ENCODE measurements at regions not wholly inside any gene's neighbourhood (a gene's known extent, or its start where the extent isn't known, plus 50 kb on each side); places are given as distances from the start of the nearest gene placed in this dataset.

GRCh38 chr18:70384181-70384790, 95.4 kb downstream of the SOCS6 start:
- Histone ChIP-seq H2BK12ac (ENCODE audit: low read length in 2 of 2) (no peak overlapping the region), H4K8ac (ENCODE audit: low read length) (no peak overlapping the region), H2BK120ac (ENCODE audit: low read depth, low read length) (no peak overlapping the region), H3K4me2 (ENCODE audit: low read length, poor library complexity, severe bottlenecking) (no peak overlapping the region), H3K27ac (ENCODE audit: low read length, poor library complexity, severe bottlenecking) (peak overlapping the region; percentile 64), H2AK5ac (ENCODE audit: low read length, severe bottlenecking) (no peak overlapping the region), H3K4me3 (ENCODE audit: insufficient read depth in 1 of 2, low read depth in 1 of 2, low read length in 2 of 2) (no peak overlapping the region), H3K27me3 (ENCODE audit: control insufficient read depth in 1 of 2, insufficient read depth in 1 of 2, low read length in 2 of 2) (no peaks in the 10 kb centered on the region), H3K14ac (ENCODE audit: low read length in 2 of 2) (no peak overlapping the region), H2BK5ac (ENCODE audit: low read depth, low read length, poor library complexity, severe bottlenecking) (no peak overlapping the region), H3K23ac (ENCODE audit: low read length in 2 of 2) (no peak overlapping the region), H3K9me3 (ENCODE audit: control insufficient read depth, low read length) (no peaks in the 10 kb centered on the region), H3K4me1 (ENCODE audit: control insufficient read depth, insufficient read depth, low read depth, low read length) (peaks cover 8% of the 10 kb centered on the region), H3K18ac (ENCODE audit: low read depth in 1 of 2, low read length in 2 of 2) (peak overlapping the region in 1 of 2 experiments; percentile 40), H4K91ac (ENCODE audit: low read length) (no peak overlapping the region), H3K79me1 (replicated peaks; ENCODE audit: low read length, poor library complexity, severe bottlenecking) (no peaks in the 10 kb centered on the region), H3K4ac (ENCODE audit: low read depth in 1 of 2, low read length in 2 of 2) (no peak overlapping the region), H3K36me3 (ENCODE audit: control insufficient read depth in 1 of 2, insufficient read depth in 2 of 2, low read depth in 1 of 2, low read length in 2 of 2) (no peaks in the 10 kb centered on the region), H2AFZ (ENCODE audit: low read depth, low read length) (no peak overlapping the region), H3K9ac (ENCODE audit: low read length) (no peak overlapping the region), H2BK15ac (ENCODE audit: low read depth, poor library complexity, severe bottlenecking) (no peak overlapping the region)
- DNase-seq: peak; percentile 67
- 50% methylated on average over 6 of the region's 6 CpGs for WGBS

GRCh38 chr18:70382992-70383717, 94.3 kb downstream of the SOCS6 start:
- Histone ChIP-seq H3K9ac (ENCODE audit: low read length) (no peak overlapping the region), H4K8ac (ENCODE audit: low read length) (no peak overlapping the region), H2BK12ac (ENCODE audit: low read length in 2 of 2) (peak overlapping the region in 1 of 2 experiments; percentile 75), H3K36me3 (ENCODE audit: control insufficient read depth in 1 of 2, insufficient read depth in 2 of 2, low read depth in 1 of 2, low read length in 2 of 2) (no peaks in the 10 kb centered on the region), H4K91ac (ENCODE audit: low read length) (no peak overlapping the region), H3K4me1 (ENCODE audit: control insufficient read depth, insufficient read depth, low read depth, low read length) (peaks cover 8% of the 10 kb centered on the region), H3K14ac (ENCODE audit: low read length in 2 of 2) (no peak overlapping the region), H3K27ac (ENCODE audit: low read length, poor library complexity, severe bottlenecking) (no peak overlapping the region), H2BK5ac (ENCODE audit: low read depth, low read length, poor library complexity, severe bottlenecking) (no peak overlapping the region), H2BK15ac (ENCODE audit: low read depth, poor library complexity, severe bottlenecking) (no peak overlapping the region), H2AFZ (ENCODE audit: low read depth, low read length) (no peak overlapping the region), H3K79me1 (replicated peaks; ENCODE audit: low read length, poor library complexity, severe bottlenecking) (no peaks in the 10 kb centered on the region), H3K18ac (ENCODE audit: low read depth in 1 of 2, low read length in 2 of 2) (peak overlapping the region in 1 of 2 experiments; percentile 74), H2BK120ac (ENCODE audit: low read depth, low read length) (no peak overlapping the region), H3K4me3 (ENCODE audit: insufficient read depth in 1 of 2, low read depth in 1 of 2, low read length in 2 of 2) (no peak overlapping the region), H3K23ac (ENCODE audit: low read length in 2 of 2) (no peak overlapping the region), H3K4me2 (ENCODE audit: low read length, poor library complexity, severe bottlenecking) (no peak overlapping the region), H3K9me3 (ENCODE audit: control insufficient read depth, low read length) (no peaks in the 10 kb centered on the region), H3K4ac (ENCODE audit: low read depth in 1 of 2, low read length in 2 of 2) (no peak overlapping the region), H3K27me3 (ENCODE audit: control insufficient read depth in 1 of 2, insufficient read depth in 1 of 2, low read length in 2 of 2) (no peaks in the 10 kb centered on the region), H2AK5ac (ENCODE audit: low read length, severe bottlenecking) (peak overlapping the region; percentile 34)
- WGBS: 83% methylated on average over 13 of the region's 14 CpGs
- DNase-seq: no peak

DNA sequence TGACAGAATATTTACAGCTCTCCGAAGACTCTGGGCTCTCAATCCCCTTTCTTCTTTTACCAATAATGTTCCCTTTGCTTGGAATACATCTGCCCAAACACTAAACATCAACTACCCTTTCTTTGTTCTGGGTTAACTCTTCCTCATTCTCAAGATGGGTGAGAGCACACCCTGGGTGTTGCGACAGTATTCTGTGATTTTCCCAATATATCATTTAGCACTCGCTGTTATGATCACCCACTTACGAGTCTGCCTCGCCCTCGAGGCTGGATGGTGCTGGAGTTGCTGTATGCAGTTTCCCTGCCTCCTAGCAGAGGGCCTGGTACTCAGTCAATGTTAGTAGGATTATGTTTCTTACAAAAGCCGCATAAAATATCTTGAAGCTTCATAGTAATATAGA, 93.2 kb downstream of the SOCS6 start:
- Histone ChIP-seq H3K23ac (ENCODE audit: low read length in 2 of 2) (no peak overlapping the region), H3K4me3 (ENCODE audit: insufficient read depth in 1 of 2, low read depth in 1 of 2, low read length in 2 of 2) (no peak overlapping the region), H3K27ac (ENCODE audit: low read length, poor library complexity, severe bottlenecking) (no peak overlapping the region), H3K27me3 (ENCODE audit: control insufficient read depth in 1 of 2, insufficient read depth in 1 of 2, low read length in 2 of 2) (no peaks in the 10 kb centered on the region), H2BK120ac (ENCODE audit: low read depth, low read length) (no peak overlapping the region), H3K36me3 (ENCODE audit: control insufficient read depth in 1 of 2, insufficient read depth in 2 of 2, low read depth in 1 of 2, low read length in 2 of 2) (no peaks in the 10 kb centered on the region), H2AK5ac (ENCODE audit: low read length, severe bottlenecking) (no peak overlapping the region), H3K79me1 (replicated peaks; ENCODE audit: low read length, poor library complexity, severe bottlenecking) (no peaks in the 10 kb centered on the region), H3K14ac (ENCODE audit: low read length in 2 of 2) (no peak overlapping the region), H3K18ac (ENCODE audit: low read depth in 1 of 2, low read length in 2 of 2) (peak overlapping the region in 1 of 2 experiments; percentile 34), H2BK15ac (ENCODE audit: low read depth, poor library complexity, severe bottlenecking) (no peak overlapping the region), H3K9ac (ENCODE audit: low read length) (no peak overlapping the region), H4K8ac (ENCODE audit: low read length) (no peak overlapping the region), H3K4me2 (ENCODE audit: low read length, poor library complexity, severe bottlenecking) (no peak overlapping the region), H2AFZ (ENCODE audit: low read depth, low read length) (no peak overlapping the region), H3K9me3 (ENCODE audit: control insufficient read depth, low read length) (no peaks in the 10 kb centered on the region), H3K4ac (ENCODE audit: low read depth in 1 of 2, low read length in 2 of 2) (no peak overlapping the region), H4K91ac (ENCODE audit: low read length) (no peak overlapping the region), H2BK12ac (ENCODE audit: low read length in 2 of 2) (peak overlapping the region in 1 of 2 experiments; percentile 54), H3K4me1 (ENCODE audit: control insufficient read depth, insufficient read depth, low read depth, low read length) (peaks cover 12% of the 10 kb centered on the region), H2BK5ac (ENCODE audit: low read depth, low read length, poor library complexity, severe bottlenecking) (no peak overlapping the region)
- DNase-seq: no peak
- WGBS: 93% methylated on average over 7 of the region's 7 CpGs

- Histone ChIP-seq H3K27ac (ENCODE audit: low read length, poor library complexity, severe bottlenecking) (no peak overlapping the region), H2AK5ac (ENCODE audit: low read length, severe bottlenecking) (no peak overlapping the region), H3K18ac (ENCODE audit: low read depth in 1 of 2, low read length in 2 of 2) (peak overlapping the region in 1 of 2 experiments; percentile 18), H2BK120ac (ENCODE audit: low read depth, low read length) (no peak overlapping the region), H3K4ac (ENCODE audit: low read depth in 1 of 2, low read length in 2 of 2) (no peak overlapping the region), H3K4me2 (ENCODE audit: low read length, poor library complexity, severe bottlenecking) (no peak overlapping the region), H3K4me3 (ENCODE audit: insufficient read depth in 1 of 2, low read depth in 1 of 2, low read length in 2 of 2) (no peak overlapping the region), H3K14ac (ENCODE audit: low read length in 2 of 2) (no peak overlapping the region), H3K9me3 (ENCODE audit: control insufficient read depth, low read length) (no peaks in the 10 kb centered on the region), H2BK15ac (ENCODE audit: low read depth, poor library complexity, severe bottlenecking) (no peak overlapping the region), H3K4me1 (ENCODE audit: control insufficient read depth, insufficient read depth, low read depth, low read length) (peaks cover 12% of the 10 kb centered on the region), H3K23ac (ENCODE audit: low read length in 2 of 2) (no peak overlapping the region), H4K8ac (ENCODE audit: low read length) (no peak overlapping the region), H3K36me3 (ENCODE audit: control insufficient read depth in 1 of 2, insufficient read depth in 2 of 2, low read depth in 1 of 2, low read length in 2 of 2) (no peaks in the 10 kb centered on the region), H3K79me1 (replicated peaks; ENCODE audit: low read length, poor library complexity, severe bottlenecking) (no peaks in the 10 kb centered on the region), H4K91ac (ENCODE audit: low read length) (no peak overlapping the region), H3K9ac (ENCODE audit: low read length) (no peak overlapping the region), H3K27me3 (ENCODE audit: control insufficient read depth in 1 of 2, insufficient read depth in 1 of 2, low read length in 2 of 2) (no peaks in the 10 kb centered on the region), H2AFZ (ENCODE audit: low read depth, low read length) (no peak overlapping the region), H2BK12ac (ENCODE audit: low read length in 2 of 2) (no peak overlapping the region), H2BK5ac (ENCODE audit: low read depth, low read length, poor library complexity, severe bottlenecking) (no peak overlapping the region)
- 94% methylated on average over 18 of the region's 23 CpGs for WGBS
- no peak for DNase-seq
These were observed 92.4 kb downstream of the SOCS6 start for GRCh38 chr18:70380915-70381896.

Data from mesenchymal stem cell (in vitro differentiated cells and primary cell).